ENCODE measurements at regions not wholly inside any gene's neighbourhood (a gene's known extent, or its start where the extent isn't known, plus 50 kb on each side); places are given as distances from the start of the nearest gene placed in this dataset.
"Not testable (repeated sequence)": the region's sequence is repeated elsewhere in the genome, so short reads cannot be mapped to it uniquely, and the experiment has no call there.

- no peaks in the 10 kb centered on the region for H3K27me3 ChIP-seq (ENCODE audit: control insufficient read depth, extremely low read depth, insufficient read depth, low read length)
- FAIRE-seq, result no peak
- no peaks in the 10 kb centered on the region for H3K4me1 ChIP-seq (ENCODE audit: control insufficient read depth, extremely low read depth, insufficient read depth, low read length)
- no peaks in the 10 kb centered on the region for H3K36me3 ChIP-seq (ENCODE audit: control insufficient read depth in 2 of 2, extremely low read depth in 1 of 2, insufficient read depth in 2 of 2, low read length in 2 of 2)
- no peak overlapping the region for H3K4me3 ChIP-seq (ENCODE audit: control insufficient read depth in 2 of 3, extremely low read depth in 1 of 3, insufficient read depth in 2 of 3, low read depth in 1 of 3, low read length in 3 of 3)
- no peak overlapping the region for H3K27ac ChIP-seq (ENCODE audit: control insufficient read depth, insufficient read depth, low read length)
- H3K9ac ChIP-seq (ENCODE audit: control insufficient read depth, extremely low read depth, insufficient read depth, low read length), result no peak overlapping the region
- H3K4me2 ChIP-seq (ENCODE audit: control insufficient read depth, extremely low read depth, insufficient read depth, low read depth, low read length), result no peak overlapping the region
- no peak for DNase-seq (ENCODE audit: low read depth, low spot score)
- H4K20me1 ChIP-seq (ENCODE audit: control insufficient read depth, extremely low read depth, insufficient read depth, low read length), result no peaks in the 10 kb centered on the region
- dilution Hi-C loops (cut with MboI; ENCODE audit: extremely low pct_ligation_motif_present, low sequenced_read_pairs), result no loop called here
- no peaks in the 10 kb centered on the region for H3K9me3 ChIP-seq (ENCODE audit: control insufficient read depth, low read depth, low read length)
- H2AFZ ChIP-seq (ENCODE audit: control insufficient read depth, low read length), result no peak overlapping the region
- no peak for TF ChIP-seq EZH2 (IDR thresholded peaks at IDR 0.05; ENCODE audit: low read length)
- no peak for TF ChIP-seq CTCF (optimal IDR thresholded peaks at IDR 0.05 in 1 of 3, IDR thresholded peaks at IDR 0.05 in 1 of 3, conservative IDR thresholded peaks at IDR 0.05 in 1 of 3; ENCODE audit: extremely low read depth in 1 of 3, insufficient read depth in 2 of 3, low read length in 3 of 3)
- no peaks in the 10 kb centered on the region for H3K79me2 ChIP-seq (ENCODE audit: control insufficient read depth, insufficient read depth, low read length)
- no peaks in the 10 kb centered on the region for H3K9me1 ChIP-seq (ENCODE audit: control insufficient read depth, extremely low read depth, insufficient read depth, low read length)
Measured at GRCh38 chr7:146053492-146053891, 63.1 kb upstream of the CNTNAP2 start.

DNA sequence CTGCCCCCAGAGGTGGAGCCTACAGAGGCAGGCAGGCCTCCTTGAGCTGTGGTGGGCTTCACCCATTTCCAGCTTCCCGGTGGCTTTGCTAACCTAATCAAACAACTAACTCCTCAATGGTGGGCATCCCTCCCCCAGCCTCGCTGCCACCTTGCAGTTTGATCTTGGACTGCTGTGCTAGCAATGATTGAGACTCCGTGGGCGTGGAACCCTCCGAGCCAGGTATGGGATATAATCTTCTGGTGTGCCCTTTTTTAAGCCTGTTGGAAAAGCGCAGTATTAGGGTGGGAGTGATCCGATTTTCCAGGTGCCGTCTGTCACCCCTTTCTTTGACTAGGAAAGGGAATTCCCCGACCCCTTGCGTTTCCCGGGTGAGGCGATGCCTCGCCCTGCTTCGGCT, 73.3 kb upstream of the CNTNAP2 start:
- H3K36me3 ChIP-seq (ENCODE audit: control insufficient read depth in 2 of 2, extremely low read depth in 1 of 2, insufficient read depth in 2 of 2, low read length in 2 of 2); H3K4me3 ChIP-seq (ENCODE audit: control insufficient read depth in 2 of 3, extremely low read depth in 1 of 3, insufficient read depth in 2 of 3, low read depth in 1 of 3, low read length in 3 of 3); H3K4me2 ChIP-seq (ENCODE audit: control insufficient read depth, extremely low read depth, insufficient read depth, low read depth, low read length); H4K20me1 ChIP-seq (ENCODE audit: control insufficient read depth, extremely low read depth, insufficient read depth, low read length); H3K4me1 ChIP-seq (ENCODE audit: control insufficient read depth, extremely low read depth, insufficient read depth, low read length); FAIRE-seq; DNase-seq (ENCODE audit: low read depth, low spot score); H3K79me2 ChIP-seq (ENCODE audit: control insufficient read depth, insufficient read depth, low read length); H3K27ac ChIP-seq (ENCODE audit: control insufficient read depth, insufficient read depth, low read length); H3K9me3 ChIP-seq (ENCODE audit: control insufficient read depth, low read depth, low read length); H2AFZ ChIP-seq (ENCODE audit: control insufficient read depth, low read length); dilution Hi-C loops (cut with MboI; ENCODE audit: extremely low pct_ligation_motif_present, low sequenced_read_pairs); H3K9ac ChIP-seq (ENCODE audit: control insufficient read depth, extremely low read depth, insufficient read depth, low read length); H3K27me3 ChIP-seq (ENCODE audit: control insufficient read depth, extremely low read depth, insufficient read depth, low read length); H3K9me1 ChIP-seq (ENCODE audit: control insufficient read depth, extremely low read depth, insufficient read depth, low read length): not testable (repeated sequence)

DNA sequence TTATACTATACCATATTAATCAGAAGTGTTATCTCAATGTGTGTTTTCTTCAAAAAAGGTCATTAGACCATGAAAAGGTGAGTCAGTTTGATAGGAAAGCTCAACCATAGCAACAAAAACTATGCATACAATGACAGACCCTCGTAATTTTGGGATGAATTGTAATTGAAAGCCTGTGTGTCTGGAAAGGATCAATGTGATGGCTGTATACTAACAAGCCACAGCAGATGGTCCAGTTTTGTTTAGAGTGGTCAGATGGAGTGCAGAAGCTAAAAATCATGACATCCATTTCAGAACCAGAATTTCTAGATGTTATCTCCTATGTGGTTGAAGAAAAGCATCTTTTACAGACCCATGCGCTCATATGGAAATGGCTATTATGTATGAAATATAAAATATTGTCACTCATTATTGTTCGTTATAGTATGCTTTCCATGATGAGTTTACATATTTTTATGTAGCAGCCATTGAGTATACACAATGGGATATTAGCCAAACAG, 88.3 kb upstream of the CNTNAP2 start:
- Histone ChIP-seq H3K4me3 (ENCODE audit: control insufficient read depth in 2 of 3, extremely low read depth in 1 of 3, insufficient read depth in 2 of 3, low read depth in 1 of 3, low read length in 3 of 3) (no peak overlapping the region), H3K4me2 (ENCODE audit: control insufficient read depth, extremely low read depth, insufficient read depth, low read depth, low read length) (no peak overlapping the region), H3K36me3 (ENCODE audit: control insufficient read depth in 2 of 2, extremely low read depth in 1 of 2, insufficient read depth in 2 of 2, low read length in 2 of 2) (no peaks in the 10 kb centered on the region), H4K20me1 (ENCODE audit: control insufficient read depth, extremely low read depth, insufficient read depth, low read length) (no peaks in the 10 kb centered on the region), H3K9me1 (ENCODE audit: control insufficient read depth, extremely low read depth, insufficient read depth, low read length) (no peaks in the 10 kb centered on the region), H2AFZ (ENCODE audit: control insufficient read depth, low read length) (no peak overlapping the region), H3K27ac (ENCODE audit: control insufficient read depth, insufficient read depth, low read length) (no peak overlapping the region), H3K9ac (ENCODE audit: control insufficient read depth, extremely low read depth, insufficient read depth, low read length) (no peak overlapping the region), H3K27me3 (ENCODE audit: control insufficient read depth, extremely low read depth, insufficient read depth, low read length) (no peaks in the 10 kb centered on the region), H3K9me3 (ENCODE audit: control insufficient read depth, low read depth, low read length) (no peaks in the 10 kb centered on the region), H3K79me2 (ENCODE audit: control insufficient read depth, insufficient read depth, low read length) (no peaks in the 10 kb centered on the region), H3K4me1 (ENCODE audit: control insufficient read depth, extremely low read depth, insufficient read depth, low read length) (no peaks in the 10 kb centered on the region)
- dilution Hi-C loops (cut with MboI; ENCODE audit: extremely low pct_ligation_motif_present, low sequenced_read_pairs), result no loop called here
- DNase-seq (ENCODE audit: low read depth, low spot score), result no peak
- FAIRE-seq, result no peak
- no peak for TF ChIP-seq EZH2 (IDR thresholded peaks at IDR 0.05; ENCODE audit: low read length)
- TF ChIP-seq CTCF (optimal IDR thresholded peaks at IDR 0.05 in 1 of 3, IDR thresholded peaks at IDR 0.05 in 1 of 3, conservative IDR thresholded peaks at IDR 0.05 in 1 of 3; ENCODE audit: extremely low read depth in 1 of 3, insufficient read depth in 2 of 3, low read length in 3 of 3), result no peak

Data from keratinocyte (primary cell).